Neural cell (in vitro differentiated cells): ENCODE measurements at regions not wholly inside any gene's neighbourhood (a gene's known extent, or its start where the extent isn't known, plus 50 kb on each side); places are given as distances from the start of the nearest gene placed in this dataset.

ENCODE experiments used
- H2AFZ ChIP-seq: fragments of 200-600, 300-800 bp; sonication (generic), shearing (Covaris generic); 2 replicates; pipeline ENCODE4 v1.6.0; 2014; ENCODE audit warnings: low read depth, mild to moderate bottlenecking, antibody characterized with exemption, low read length, moderate library complexity
- H3F3A ChIP-seq: fragments of 200-600 bp; shearing (Covaris generic); 2 replicates; pipeline ENCODE4 v1.6.1; 2016; ENCODE audit warnings: mild to moderate bottlenecking, moderate library complexity, mixed read lengths, antibody characterized with exemption, low read length; ENCODE audit not compliant: insufficient read depth, poor library complexity, severe bottlenecking
- H3K27ac ChIP-seq: fragments of 200-600, 300-800 bp; sonication (generic), shearing (Covaris generic); 2 replicates; pipeline ENCODE4 v1.5.1; 2014; ENCODE audit warnings: mild to moderate bottlenecking, low read length, moderate library complexity
- H3K27me3 ChIP-seq: fragments of 300-800, 200-600 bp; sonication (generic), shearing (Covaris generic); 2 replicates; pipeline ENCODE4 v1.6.0; 2014; ENCODE audit warnings: mild to moderate bottlenecking, low read depth, low read length, moderate library complexity; ENCODE audit not compliant: insufficient read depth
- H3K36me3 ChIP-seq: fragments of 300-800, 200-600 bp; sonication (generic), shearing (Covaris generic); 2 replicates; pipeline ENCODE4 v1.5.1; 2014; ENCODE audit warnings: mild to moderate bottlenecking, antibody characterized with exemption, low read length, moderate library complexity; ENCODE audit not compliant: insufficient read depth
- H3K4me2 ChIP-seq: fragments of 300-800, 200-600 bp; sonication (generic), shearing (Covaris generic); 2 replicates; pipeline ENCODE4 v1.6.0; 2014; ENCODE audit warnings: mild to moderate bottlenecking, low read length
- H3K4me3 ChIP-seq: fragments of 300-800, 200-600 bp; sonication (generic), shearing (Covaris generic); 2 replicates; pipeline ENCODE4 v1.5.1; 2014; ENCODE audit warnings: mild to moderate bottlenecking, low read length, moderate library complexity
- H3K79me2 ChIP-seq: fragments of 200-600 bp; shearing (Covaris generic); replicated peaks from 2 replicates; pipeline ENCODE4 v1.6.0; 2014; ENCODE audit warnings: mild to moderate bottlenecking, low read length, moderate library complexity; ENCODE audit not compliant: insufficient read depth
- H3K9ac ChIP-seq: fragments of 300-800, 200-600 bp; sonication (generic), shearing (Covaris generic); 2 replicates; pipeline ENCODE4 v1.6.1; 2016; ENCODE audit warnings: mild to moderate bottlenecking, low read length, mixed read lengths
- H3K9me2 ChIP-seq: fragments of 200-600 bp; shearing (Covaris generic); 2 replicates; pipeline ENCODE4 v1.6.1; 2016; ENCODE audit warnings: mild to moderate bottlenecking, low read length, mixed read lengths; ENCODE audit not compliant: insufficient read depth
- H3K9me3 ChIP-seq: fragments of 200-600, 300-800 bp; sonication (generic), shearing (Covaris generic); 2 replicates; pipeline ENCODE4 v1.6.1; 2016; ENCODE audit warnings: mild to moderate bottlenecking, mixed run types, low read length, moderate library complexity, mixed read lengths
- H4K20me1 ChIP-seq: fragments of 200-600 bp; shearing (Covaris generic); 2 replicates; pipeline ENCODE4 v1.6.1; 2016; ENCODE audit warnings: mild to moderate bottlenecking, mixed run types; ENCODE audit not compliant: insufficient read depth
- CTCF ChIP-seq: fragments of 450-650 bp; IDR thresholded peaks from 2 replicates; pipeline ENCODE4 v1.5.1; 2014; ENCODE audit warnings: antibody characterized with exemption, mild to moderate bottlenecking, moderate library complexity; ENCODE audit not compliant: poor library complexity, severe bottlenecking
- EP300 ChIP-seq: fragments of 450-650 bp; conservative IDR thresholded peaks from 2 replicates; pipeline ENCODE4 v1.6.1; 2014; ENCODE audit warnings: antibody characterized with exemption, mild to moderate bottlenecking, moderate library complexity; ENCODE audit not compliant: poor library complexity, severe bottlenecking
- EZH2 ChIP-seq: fragments of 200-600, 300-800 bp; shearing (Covaris generic), sonication (generic); IDR thresholded peaks from 2 replicates; pipeline ENCODE4 v1.6.1; 2014; ENCODE audit warnings: antibody characterized with exemption, low read length, borderline replicate concordance, mild to moderate bottlenecking; ENCODE audit not compliant: insufficient read depth, poor library complexity, severe bottlenecking
- MXI1 ChIP-seq: fragments of 450-650 bp; conservative IDR thresholded peaks from 2 replicates; pipeline ENCODE4 v1.6.1; 2014; ENCODE audit warnings: antibody characterized with exemption, mild to moderate bottlenecking; ENCODE audit not compliant: poor library complexity, severe bottlenecking
- POLR2AphosphoS5 ChIP-seq: IDR thresholded peaks from 2 replicates; pipeline ENCODE4 v1.6.1; 2012
- RAD21 ChIP-seq: fragments of 450-650 bp; conservative IDR thresholded peaks from 2 replicates; pipeline ENCODE4 v1.6.1; 2014; ENCODE audit warnings: antibody characterized with exemption, mild to moderate bottlenecking, moderate library complexity
- REST ChIP-seq: IDR thresholded peaks from 2 replicates; pipeline ENCODE4 v1.6.1; 2012; ENCODE audit warnings: borderline replicate concordance
- SMC3 ChIP-seq: fragments of 450-650 bp; conservative IDR thresholded peaks from 2 replicates; pipeline ENCODE4 v1.6.1; 2014; ENCODE audit warnings: antibody characterized with exemption, mild to moderate bottlenecking, moderate library complexity; ENCODE audit not compliant: poor library complexity
- TAF1 ChIP-seq: IDR thresholded peaks from 2 replicates; pipeline ENCODE4 v1.6.1; 2012; ENCODE audit warnings: low read depth

GRCh38 chr6:113560908-113561307, 296.2 kb upstream of the MARCKS start:
- Histone ChIP-seq H3K4me3 (no peak overlapping the region), H3K4me2 (no peak overlapping the region), H4K20me1 (no peaks in the 10 kb centered on the region), H3K9me3 (no peaks in the 10 kb centered on the region), H3K27ac (no peak overlapping the region), H3K79me2 (no peaks in the 10 kb centered on the region), H3K9ac (no peak overlapping the region), H3K36me3 (no peaks in the 10 kb centered on the region), H3K9me2 (no peaks in the 10 kb centered on the region), H3F3A (no peaks in the 10 kb centered on the region), H2AFZ (no peak overlapping the region), H3K27me3 (no peaks in the 10 kb centered on the region)
- TF ChIP-seq MXI1 (no peak), EP300 (no peak), POLR2AphosphoS5 (no peak)

- no peaks in the 10 kb centered on the region for H3K36me3 ChIP-seq
- H3K27me3 ChIP-seq: no peaks in the 10 kb centered on the region
- H3K9me3 ChIP-seq: no peaks in the 10 kb centered on the region
- H3K9ac ChIP-seq: no peak overlapping the region
- H3K79me2 ChIP-seq: no peaks in the 10 kb centered on the region
- TF ChIP-seq TAF1 (no peak), CTCF (no peak), MXI1 (no peak), EZH2 (no peak), RAD21 (no peak), REST (no peak), EP300 (no peak), POLR2AphosphoS5 (no peak), SMC3 (no peak)
- H3K9me2 ChIP-seq: no peaks in the 10 kb centered on the region
- H3K4me3 ChIP-seq: no peak overlapping the region
- no peaks in the 10 kb centered on the region for H4K20me1 ChIP-seq
- no peaks in the 10 kb centered on the region for H3F3A ChIP-seq
- H3K4me2 ChIP-seq: no peak overlapping the region
- H2AFZ ChIP-seq: no peak overlapping the region
- H3K27ac ChIP-seq: no peak overlapping the region
Observed at GRCh38 chr6:113562248-113562647, 294.9 kb upstream of the MARCKS start.
